ENCODE measurements at regions not wholly inside any gene's neighbourhood (a gene's known extent, or its start where the extent isn't known, plus 50 kb on each side); places are given as distances from the start of the nearest gene placed in this dataset.
"Not testable (repeated sequence)": the region's sequence is repeated elsewhere in the genome, so short reads cannot be mapped to it uniquely, and the experiment has no call there.

GRCh38 chr11:64428693-64429092, 69.7 kb downstream of the RPS6KA4 start:
- DNase-seq = no peak

- DNase-seq = no peak
Observed at GRCh38 chr11:64429970-64430369, 71.0 kb downstream of the RPS6KA4 start.

GRCh38 chr11:64430645-64431044, 71.7 kb downstream of the RPS6KA4 start:
- no peak for DNase-seq

DNA sequence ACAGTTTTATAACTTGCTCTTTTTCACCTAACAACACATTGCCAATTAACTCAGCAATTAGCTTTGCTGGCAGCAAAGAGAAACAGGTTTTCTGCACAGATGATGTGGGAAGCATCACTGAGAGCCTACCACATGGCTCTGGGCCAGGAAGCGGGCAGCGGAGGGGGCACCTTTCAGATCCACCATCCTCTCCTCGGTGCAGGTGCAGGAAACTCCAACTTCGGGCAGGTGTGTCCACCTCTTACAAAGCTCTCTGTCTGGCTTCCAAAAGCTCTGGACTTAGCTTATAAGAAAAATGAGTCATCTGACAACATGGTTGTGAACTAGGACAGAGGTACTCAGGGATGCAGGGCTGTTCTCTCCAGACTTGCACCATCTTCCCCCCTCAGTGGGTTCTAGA, 77.0 kb downstream of the RPS6KA4 start:
- no peak for DNase-seq

DNA sequence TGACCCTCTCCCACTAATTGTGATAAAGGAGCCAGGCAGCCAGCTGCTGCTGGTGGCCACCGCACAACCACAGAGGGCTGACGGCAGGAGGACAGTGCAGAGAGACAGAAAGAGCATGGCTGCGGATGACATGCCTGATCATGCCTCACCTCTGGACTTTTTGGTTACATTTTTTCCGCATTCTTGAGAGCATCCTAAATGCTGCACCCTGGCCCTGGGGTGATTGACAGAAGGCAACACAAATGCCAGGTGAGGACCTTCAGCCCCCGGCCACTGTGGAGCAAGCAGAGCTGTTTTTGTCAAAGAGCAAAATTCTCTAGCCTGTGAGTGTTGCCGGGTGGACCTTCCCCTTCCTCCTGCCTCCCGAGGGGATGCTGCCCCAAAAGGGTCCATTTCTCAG, 78.5 kb downstream of the RPS6KA4 start:
- DNase-seq = no peak

- no peak for DNase-seq
Observed at GRCh38 chr11:64438986-64439771, 80.2 kb downstream of the RPS6KA4 start.

DNA sequence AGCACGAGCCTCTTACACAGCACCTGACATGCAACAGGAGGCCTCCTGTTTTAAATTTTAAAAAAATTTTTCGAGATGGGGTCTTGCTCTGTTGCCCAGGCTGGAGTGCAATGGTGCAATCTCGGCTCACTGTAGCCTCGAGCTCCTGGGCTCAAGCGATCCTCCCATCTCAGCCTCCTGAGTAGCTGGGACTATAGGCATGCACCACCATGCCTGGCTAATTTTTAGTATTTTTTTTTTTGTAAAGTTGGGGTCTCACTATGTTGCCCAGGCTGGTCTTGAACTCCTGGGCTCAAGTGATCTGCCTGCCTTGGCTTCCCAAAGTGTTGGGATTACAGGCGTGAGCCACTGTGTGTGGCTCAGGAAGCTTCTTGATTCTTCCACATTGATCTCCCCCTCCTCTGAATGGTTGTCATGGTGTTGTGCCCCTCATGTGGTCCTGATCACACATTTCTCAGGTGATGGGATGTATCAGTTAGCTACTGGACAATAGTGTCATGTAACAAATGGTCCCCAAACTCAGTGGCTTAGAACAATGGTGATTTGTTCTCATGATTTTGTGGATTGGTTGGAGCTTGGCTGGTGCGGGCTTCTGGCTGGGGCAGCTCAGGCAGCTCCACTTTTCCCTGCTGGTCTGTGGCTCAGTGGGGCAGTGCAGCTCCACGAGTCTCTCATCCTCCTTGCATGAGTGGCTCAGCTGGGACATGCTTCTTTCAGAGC, 81.0 kb downstream of the RPS6KA4 start:
- not testable (repeated sequence) for DNase-seq

DNA sequence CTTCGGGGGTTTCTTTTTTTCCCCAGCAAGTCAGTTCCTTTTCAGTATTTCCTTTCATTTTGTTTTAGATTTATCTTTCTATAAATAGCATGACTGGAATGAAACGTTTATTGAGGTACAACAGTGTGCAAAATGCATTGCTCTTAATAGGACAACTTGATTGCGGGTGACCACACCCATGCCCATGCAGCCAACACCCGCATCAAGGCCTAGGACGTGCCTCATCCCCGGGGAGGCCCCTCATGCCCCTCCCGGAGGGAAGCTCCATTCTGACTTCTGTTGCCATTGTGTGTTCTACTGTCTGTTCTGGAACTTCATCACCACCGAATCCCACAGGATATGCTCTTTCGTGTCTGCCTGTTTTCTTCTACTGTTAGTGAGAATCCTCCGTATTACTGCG, 82.2 kb downstream of the RPS6KA4 start:
- DNase-seq = no peak

GRCh38 chr11:64443001-64443400, 84.0 kb downstream of the RPS6KA4 start:
- DNase-seq = no peak

DNA sequence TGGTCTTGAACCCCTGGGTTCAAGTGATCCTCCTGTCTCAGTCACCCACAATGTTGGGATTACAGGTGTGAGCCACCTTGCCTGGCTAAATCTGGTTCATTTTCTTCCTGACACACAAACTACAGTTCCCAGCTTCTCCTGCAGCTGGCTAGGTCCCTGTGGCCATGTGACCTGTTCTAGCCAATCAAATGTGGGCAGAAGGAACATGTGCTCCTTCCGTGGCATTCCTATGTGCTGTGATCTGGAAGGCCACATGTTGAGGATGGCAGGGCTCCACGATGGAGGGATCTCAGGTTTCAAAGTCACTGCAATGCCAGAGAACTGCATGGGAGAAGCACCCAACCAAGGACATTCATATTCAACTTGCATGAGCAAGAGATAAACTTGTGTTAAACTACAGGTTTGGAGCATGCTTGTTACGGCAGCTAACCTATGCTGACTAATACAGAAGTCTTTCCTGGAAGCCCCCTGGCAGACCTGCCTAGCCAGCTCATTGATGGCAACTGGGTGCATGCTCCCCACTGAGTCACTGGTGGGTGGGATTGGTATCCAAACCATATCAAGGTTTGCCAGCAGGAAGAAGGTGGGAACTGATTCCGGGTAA, 86.0 kb downstream of the RPS6KA4 start:
- DNase-seq = no peak

DNA sequence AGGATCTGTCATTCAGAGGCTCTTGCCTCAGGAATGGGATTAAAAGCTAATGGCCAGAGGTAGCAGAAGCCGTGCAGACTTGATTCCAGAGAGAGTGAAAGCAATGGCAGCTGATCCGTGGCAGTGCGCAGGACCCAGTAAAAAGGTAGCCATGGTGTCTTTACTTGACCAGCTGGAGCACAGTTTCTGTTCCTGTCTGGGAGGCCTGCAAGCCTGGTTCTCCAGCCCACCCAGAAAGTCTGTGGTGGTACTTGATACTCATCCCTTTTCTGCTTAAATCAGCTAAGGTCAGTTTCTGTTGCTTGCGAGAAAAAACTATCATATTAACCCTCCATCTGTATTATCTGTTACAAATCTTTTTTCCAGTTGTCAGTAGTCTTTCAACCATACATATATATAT, 86.7 kb downstream of the RPS6KA4 start:
- no peak for DNase-seq

DNA sequence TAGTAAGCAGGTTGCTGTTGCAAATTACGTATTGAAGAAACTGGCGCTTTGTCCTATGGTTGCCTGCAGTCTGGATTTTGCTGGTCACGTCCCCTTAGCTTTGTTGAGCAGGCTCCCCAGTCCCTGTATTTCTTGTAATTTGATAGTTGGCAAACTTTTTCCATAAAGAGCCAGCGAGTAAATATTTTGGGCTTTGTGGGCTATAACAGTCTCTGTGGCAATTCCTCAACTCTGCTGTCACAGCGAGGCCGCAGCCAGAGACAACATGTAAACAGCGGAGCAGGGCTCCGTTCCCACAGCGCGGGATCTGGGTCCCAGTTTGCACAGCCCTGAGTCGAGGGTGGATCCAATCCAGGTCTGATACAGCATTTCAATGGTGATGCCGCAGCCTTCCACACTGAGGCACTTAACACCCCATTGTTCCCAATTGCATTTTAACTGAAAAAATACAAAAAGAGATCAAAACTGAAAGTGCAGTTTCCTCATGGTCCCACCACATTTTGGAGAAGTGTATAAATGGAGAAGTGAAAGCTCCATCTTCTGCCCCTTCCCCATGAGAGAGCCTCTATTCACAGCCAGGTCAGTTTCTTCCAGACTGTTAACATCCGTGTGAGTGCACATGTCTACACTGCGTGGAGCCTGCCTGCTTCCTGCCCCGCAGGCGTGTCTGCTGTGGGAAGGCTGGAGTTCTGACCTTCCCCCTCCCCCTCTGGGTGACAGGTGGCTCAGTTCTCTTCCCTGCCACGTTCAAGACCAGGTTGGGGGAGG, 89.1 kb downstream of the RPS6KA4 start:
- peak; percentile 43 to 66 for DNase-seq

DNA sequence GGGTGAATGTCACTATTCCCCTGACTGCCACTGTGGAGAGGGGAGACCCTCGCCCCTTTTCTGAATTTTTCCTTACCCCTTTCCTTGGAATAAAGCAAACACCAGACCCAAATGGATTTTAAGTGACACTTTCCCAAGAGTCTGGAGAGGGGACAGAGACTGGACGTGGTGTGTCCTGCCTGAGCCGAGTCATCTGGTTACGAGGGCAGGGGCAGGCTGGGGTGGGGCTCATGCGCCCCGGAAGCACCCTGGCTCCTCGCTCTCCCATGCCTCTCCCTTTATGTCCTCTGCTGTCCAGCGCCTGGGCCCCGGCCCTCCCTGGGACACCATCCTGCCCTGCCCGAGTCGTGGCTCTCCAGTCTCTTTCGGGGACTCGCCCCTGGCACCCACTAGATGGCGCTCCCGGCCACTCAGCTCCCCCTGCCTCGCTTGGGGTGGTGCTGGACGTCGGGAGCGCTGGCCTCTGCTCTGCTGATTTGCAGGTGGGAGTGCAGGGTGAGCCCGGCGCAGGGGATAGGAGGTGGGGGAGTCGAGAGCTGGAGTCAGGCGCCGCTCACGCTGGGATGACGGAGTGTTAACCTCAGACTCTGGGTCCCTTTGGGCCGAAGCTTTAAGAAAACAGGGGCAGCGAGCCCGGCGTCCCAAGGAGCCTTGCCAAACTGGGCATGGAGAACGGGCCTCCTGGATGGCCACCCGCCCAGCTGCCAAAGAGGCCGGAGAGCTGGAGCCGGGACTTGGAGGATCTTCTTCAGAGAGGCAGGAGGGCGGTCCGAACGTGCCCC, 89.8 kb downstream of the RPS6KA4 start:
- DNase-seq = peak; percentile 63 to 64

GRCh38 chr11:64449381-64450167, 90.6 kb downstream of the RPS6KA4 start:
- peak; percentile 57 to 75 for DNase-seq

GRCh38 chr11:64450168-64450560, 91.2 kb downstream of the RPS6KA4 start:
- no peak for DNase-seq

- no peak for DNase-seq
Observed at GRCh38 chr11:64451856-64452255, 92.9 kb downstream of the RPS6KA4 start.

- no peak for DNase-seq
Observed at GRCh38 chr11:64453466-64453865, 94.5 kb downstream of the RPS6KA4 start.

GRCh38 chr11:64455456-64456261, 96.7 kb downstream of the RPS6KA4 start:
- no peak for DNase-seq

DNA sequence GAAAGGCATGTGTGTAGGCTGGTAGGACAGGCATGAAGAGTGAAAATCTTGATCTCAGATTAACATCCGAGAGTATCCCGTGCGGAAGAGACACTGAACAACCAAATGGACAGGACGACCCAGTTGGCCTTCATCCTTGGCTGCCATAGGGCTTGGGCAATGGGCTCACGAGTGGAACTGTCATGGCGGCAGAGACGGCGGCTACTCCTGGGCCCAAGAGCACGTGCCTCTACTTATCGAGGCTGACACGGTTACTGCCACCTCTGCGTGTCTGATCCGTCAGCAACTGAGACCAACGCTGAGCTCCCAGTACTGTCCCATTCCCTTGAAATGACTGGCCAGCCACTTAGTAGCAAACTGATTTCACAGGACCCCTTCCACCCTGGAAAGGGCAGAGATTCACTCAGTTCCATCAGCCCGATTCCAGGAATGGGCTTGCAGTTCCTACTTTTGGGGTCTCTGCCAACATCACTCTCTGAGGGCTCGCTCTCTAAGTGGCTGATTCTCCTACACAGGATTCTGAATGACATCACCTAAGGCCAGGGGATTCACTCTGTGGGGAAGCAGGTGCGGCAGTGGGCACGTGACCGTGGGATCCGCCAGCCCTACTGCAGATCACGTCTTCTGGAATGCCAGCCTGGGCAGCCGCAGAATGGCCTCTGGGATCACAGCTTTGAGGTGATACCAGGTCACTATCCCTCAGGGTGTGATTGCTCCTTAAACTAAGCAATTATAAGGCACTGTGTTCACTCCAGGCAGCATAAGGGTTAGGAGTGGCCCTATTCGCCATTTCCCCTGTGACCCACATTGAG, 97.8 kb downstream of the RPS6KA4 start:
- DNase-seq = no peak

All from bone marrow (tissue), 2 donors.